ENCODE measurements at regions not wholly inside any gene's neighbourhood (a gene's known extent, or its start where the extent isn't known, plus 50 kb on each side); places are given as distances from the start of the nearest gene placed in this dataset.

DNA sequence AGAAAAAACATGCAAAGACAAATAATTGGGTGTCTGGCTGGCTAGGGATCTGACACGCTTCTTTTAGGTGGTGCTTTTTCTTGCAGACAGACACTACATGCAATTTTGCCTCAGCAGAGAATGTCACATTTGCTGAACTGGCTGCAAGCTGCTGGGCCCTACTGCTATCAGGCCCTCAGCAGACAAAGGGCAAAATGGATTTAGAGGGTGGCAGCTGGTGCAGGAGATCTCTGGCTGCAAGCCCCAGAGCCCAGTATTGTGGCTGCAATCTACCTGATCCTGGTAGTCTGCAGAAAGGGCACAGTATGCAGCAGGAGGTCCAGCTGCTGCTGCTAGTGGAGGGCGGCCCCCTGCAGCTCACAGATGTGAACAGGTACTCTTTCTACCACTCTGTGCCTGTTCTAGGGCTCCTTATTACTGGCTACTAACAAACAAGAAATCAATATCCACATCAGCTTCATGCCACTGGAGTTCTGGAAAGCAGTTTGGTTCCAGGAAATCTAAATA, 796.7 kb upstream of the CELF4 start:
- TF ChIP-seq, protein P1, sequence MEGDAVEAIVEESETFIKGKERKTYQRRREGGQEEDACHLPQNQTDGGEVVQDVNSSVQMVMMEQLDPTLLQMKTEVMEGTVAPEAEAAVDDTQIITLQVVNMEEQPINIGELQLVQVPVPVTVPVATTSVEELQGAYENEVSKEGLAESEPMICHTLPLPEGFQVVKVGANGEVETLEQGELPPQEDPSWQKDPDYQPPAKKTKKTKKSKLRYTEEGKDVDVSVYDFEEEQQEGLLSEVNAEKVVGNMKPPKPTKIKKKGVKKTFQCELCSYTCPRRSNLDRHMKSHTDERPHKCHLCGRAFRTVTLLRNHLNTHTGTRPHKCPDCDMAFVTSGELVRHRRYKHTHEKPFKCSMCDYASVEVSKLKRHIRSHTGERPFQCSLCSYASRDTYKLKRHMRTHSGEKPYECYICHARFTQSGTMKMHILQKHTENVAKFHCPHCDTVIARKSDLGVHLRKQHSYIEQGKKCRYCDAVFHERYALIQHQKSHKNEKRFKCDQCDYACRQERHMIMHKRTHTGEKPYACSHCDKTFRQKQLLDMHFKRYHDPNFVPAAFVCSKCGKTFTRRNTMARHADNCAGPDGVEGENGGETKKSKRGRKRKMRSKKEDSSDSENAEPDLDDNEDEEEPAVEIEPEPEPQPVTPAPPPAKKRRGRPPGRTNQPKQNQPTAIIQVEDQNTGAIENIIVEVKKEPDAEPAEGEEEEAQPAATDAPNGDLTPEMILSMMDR (IDR thresholded peaks at IDR 0.05; ENCODE audit: low read depth, low read length): no peak
- TF ChIP-seq, protein P2, sequence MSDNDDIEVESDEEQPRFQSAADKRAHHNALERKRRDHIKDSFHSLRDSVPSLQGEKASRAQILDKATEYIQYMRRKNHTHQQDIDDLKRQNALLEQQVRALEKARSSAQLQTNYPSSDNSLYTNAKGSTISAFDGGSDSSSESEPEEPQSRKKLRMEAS (IDR thresholded peaks at IDR 0.05; ENCODE audit: low read depth, low read length): no peak
- no peak for TF ChIP-seq MYC (IDR thresholded peaks at IDR 0.05; ENCODE audit: low read depth, low read length)
- no peak for TF ChIP-seq POLR2A (IDR thresholded peaks at IDR 0.05; ENCODE audit: extremely low read depth, insufficient read length)
- DNase-seq (ENCODE audit: low read depth): no peak
- H3K4me3 ChIP-seq (ENCODE audit: low read depth, low read length): no peak overlapping the region

DNA sequence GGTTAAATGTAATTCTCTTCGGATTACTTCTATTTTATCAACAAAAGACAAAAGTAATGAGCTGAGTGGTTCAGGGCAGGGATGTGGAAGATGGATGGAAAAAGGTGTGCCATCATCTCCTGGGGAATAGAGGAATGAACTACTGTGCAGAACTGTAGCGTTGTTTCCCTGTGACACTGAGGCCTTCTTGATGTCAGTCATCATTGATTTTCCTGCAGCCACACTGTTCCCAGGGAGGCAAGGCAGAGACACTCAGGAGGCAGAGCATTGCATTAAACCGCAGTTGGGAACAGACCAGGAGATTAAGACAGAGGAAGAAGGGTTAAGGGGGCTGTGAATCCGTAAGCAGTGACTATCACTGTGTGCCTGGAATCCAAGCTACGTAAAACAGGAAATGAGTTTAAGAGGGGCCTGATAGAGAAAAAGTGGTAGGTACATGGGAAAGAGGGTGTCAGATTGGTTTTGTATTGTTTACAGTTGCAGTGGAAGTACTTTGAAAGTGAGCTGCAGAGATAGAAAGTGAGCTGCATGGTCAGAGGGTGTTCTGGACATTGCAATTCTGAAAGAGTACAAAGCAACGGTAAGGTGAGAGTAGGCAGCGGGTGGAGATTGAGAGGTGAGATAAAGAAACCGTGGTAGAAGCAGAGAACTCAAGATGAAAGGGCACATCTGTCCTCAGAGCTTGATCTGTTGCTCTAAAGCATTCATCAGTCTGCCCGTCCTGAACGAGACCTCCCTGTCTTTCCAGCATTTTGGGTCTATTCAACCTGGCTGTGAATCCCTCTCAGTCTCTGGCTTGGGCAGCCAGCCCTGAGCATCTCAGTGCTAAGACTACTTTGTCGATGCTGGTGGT, 793.4 kb upstream of the CELF4 start:
- TF ChIP-seq MYC (IDR thresholded peaks at IDR 0.05; ENCODE audit: low read depth, low read length) (no peak), POLR2A (IDR thresholded peaks at IDR 0.05; ENCODE audit: extremely low read depth, insufficient read length) (no peak)
- TF ChIP-seq, protein P2 (IDR thresholded peaks at IDR 0.05; ENCODE audit: low read depth, low read length): no peak
- TF ChIP-seq, protein P1 (IDR thresholded peaks at IDR 0.05; ENCODE audit: low read depth, low read length): no peak
- DNase-seq (ENCODE audit: low read depth): no peak
- no peak overlapping the region for H3K4me3 ChIP-seq (ENCODE audit: low read depth, low read length)

DNA sequence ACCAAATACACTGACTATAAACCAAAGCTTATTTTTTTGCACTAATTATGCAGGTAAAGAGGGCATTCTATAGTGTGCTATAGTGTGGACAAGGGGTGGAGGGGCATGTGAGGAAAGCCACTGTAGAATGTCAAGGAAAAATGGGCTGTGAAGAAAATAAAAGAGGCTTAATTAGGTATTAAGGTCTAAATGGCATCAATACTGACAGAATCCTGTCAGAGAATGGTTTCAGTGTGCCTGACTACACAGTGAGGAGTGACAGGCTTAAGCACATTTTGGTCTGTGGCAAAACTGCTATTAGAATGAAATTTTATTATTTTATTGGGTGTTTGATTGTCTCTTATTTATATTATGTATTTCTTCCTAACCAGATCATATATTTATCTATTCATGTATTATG, 787.6 kb upstream of the CELF4 start:
- TF ChIP-seq, protein P1 (IDR thresholded peaks at IDR 0.05; ENCODE audit: low read depth, low read length): no peak
- TF ChIP-seq POLR2A (IDR thresholded peaks at IDR 0.05; ENCODE audit: extremely low read depth, insufficient read length) (no peak), MYC (IDR thresholded peaks at IDR 0.05; ENCODE audit: low read depth, low read length) (no peak)
- TF ChIP-seq, protein P2 (IDR thresholded peaks at IDR 0.05; ENCODE audit: low read depth, low read length): no peak
- DNase-seq (ENCODE audit: low read depth): no peak
- H3K4me3 ChIP-seq (ENCODE audit: low read depth, low read length): no peak overlapping the region

DNA sequence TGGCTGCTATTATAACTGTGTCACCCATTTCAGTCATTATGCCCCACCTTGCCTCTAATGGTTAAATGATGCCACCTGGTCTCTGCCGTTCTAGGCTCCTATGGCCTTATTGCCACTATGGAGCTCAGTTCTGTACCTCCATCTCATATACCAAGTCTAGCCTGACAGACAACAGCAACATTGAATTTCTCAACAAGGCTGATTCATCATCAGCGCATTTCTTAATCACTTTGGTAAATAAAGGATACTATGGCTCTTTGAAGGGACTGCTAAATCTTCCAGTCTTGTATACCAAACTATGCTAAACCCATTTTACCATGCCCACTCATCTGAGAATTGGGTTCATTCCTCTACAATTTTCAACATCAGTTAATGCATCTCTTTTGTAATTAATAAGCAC, 784.5 kb upstream of the CELF4 start:
- TF ChIP-seq, protein P1 (IDR thresholded peaks at IDR 0.05; ENCODE audit: low read depth, low read length): no peak
- TF ChIP-seq, protein P2 (IDR thresholded peaks at IDR 0.05; ENCODE audit: low read depth, low read length): no peak
- H3K4me3 ChIP-seq (ENCODE audit: low read depth, low read length): no peak overlapping the region
- DNase-seq (ENCODE audit: low read depth): no peak

DNA sequence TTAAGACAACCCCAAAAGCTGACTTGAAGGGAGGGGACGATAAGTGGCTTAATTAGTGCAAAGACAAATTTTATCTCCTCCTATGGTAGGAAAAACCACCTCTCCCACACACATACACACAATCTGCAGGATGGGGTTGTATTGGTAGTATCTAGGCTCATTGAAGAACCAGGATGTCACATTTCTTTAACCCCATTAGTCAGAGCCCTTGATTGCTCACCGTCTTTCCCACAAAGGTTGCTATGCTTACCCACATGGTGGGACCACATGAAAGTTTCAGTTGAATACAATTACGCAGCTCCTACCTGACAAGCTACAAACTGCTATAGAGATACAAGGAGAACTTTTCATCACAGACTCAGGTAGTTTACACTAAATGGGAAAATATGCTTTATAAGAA, 765.0 kb upstream of the CELF4 start:
- no peak overlapping the region for H3K4me3 ChIP-seq (ENCODE audit: low read depth, low read length)
- TF ChIP-seq, protein P2 (IDR thresholded peaks at IDR 0.05; ENCODE audit: low read depth, low read length): no peak
- TF ChIP-seq POLR2A (IDR thresholded peaks at IDR 0.05; ENCODE audit: extremely low read depth, insufficient read length): no peak
- TF ChIP-seq, protein P1 (IDR thresholded peaks at IDR 0.05; ENCODE audit: low read depth, low read length): no peak
- TF ChIP-seq MYC (IDR thresholded peaks at IDR 0.05; ENCODE audit: low read depth, low read length): no peak
- no peak for DNase-seq (ENCODE audit: low read depth)
